ENCODE measurements at regions not wholly inside any gene's neighbourhood (a gene's known extent, or its start where the extent isn't known, plus 50 kb on each side); places are given as distances from the start of the nearest gene placed in this dataset.

DNA sequence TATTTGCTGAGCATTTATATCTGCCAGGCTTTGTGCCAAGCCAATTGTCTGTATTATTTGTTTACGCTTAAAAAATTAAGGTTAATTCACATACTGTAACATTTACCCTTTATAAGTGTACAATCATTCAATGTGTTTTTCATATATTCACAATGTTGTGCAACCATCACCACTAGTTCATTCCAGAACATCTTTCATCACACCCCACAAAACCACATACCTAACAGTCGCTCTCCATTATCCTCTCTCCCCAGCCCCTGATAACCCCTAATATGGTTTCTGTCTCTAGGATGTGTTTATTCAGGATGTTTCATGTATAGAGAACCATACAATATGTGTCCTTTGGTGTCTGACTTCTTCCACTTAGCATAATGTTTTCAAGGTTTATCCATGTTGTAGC lies 234.1 kb downstream of the INSIG2 start:
- Histone ChIP-seq H3K4me3 (ENCODE audit: low read depth, low read length) (no peak overlapping the region), H3K27me3 (no peaks in the 10 kb centered on the region), H3K36me3 (no peaks in the 10 kb centered on the region), H3K9me3 (no peaks in the 10 kb centered on the region), H3K4me1 (no peaks in the 10 kb centered on the region)
- no peak for DNase-seq
- TF ChIP-seq, protein P1, sequence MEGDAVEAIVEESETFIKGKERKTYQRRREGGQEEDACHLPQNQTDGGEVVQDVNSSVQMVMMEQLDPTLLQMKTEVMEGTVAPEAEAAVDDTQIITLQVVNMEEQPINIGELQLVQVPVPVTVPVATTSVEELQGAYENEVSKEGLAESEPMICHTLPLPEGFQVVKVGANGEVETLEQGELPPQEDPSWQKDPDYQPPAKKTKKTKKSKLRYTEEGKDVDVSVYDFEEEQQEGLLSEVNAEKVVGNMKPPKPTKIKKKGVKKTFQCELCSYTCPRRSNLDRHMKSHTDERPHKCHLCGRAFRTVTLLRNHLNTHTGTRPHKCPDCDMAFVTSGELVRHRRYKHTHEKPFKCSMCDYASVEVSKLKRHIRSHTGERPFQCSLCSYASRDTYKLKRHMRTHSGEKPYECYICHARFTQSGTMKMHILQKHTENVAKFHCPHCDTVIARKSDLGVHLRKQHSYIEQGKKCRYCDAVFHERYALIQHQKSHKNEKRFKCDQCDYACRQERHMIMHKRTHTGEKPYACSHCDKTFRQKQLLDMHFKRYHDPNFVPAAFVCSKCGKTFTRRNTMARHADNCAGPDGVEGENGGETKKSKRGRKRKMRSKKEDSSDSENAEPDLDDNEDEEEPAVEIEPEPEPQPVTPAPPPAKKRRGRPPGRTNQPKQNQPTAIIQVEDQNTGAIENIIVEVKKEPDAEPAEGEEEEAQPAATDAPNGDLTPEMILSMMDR (IDR thresholded peaks at IDR 0.05; ENCODE audit: low read depth, low read length), result no peak

DNA sequence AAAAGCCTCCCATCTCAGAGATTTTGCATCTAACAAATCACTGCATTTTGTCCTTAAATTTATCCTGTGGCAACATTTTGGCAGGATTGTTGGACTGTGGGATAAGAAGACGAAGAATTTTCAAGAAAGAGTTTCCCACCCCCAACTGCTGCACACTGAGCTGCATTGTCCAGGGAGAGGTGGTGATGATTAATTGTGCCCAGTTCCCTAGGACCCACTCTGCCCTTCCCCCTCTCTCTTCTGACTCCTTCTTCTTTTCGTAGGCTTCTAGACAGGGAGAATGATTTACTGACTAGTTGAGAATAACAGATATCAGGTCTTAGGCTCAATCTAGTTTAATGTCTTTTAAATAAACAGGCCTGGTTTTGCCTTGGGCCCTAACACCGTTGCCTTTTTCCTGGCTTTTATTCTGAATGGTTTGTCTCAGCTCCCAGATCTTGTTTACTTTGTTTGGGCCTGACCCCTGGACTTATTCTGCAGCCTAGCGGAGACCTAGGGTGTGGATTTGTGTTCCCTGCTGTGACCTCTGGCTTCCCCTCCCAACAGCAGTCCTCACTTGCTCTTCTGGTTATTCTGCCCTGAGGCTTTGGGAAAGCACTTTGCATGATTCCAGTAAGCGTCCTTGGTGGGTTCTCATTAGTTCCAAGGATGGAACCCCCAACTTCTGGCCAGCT lies 233.3 kb downstream of the INSIG2 start:
- H3K4me3 ChIP-seq (ENCODE audit: low read depth, low read length), result no peak overlapping the region
- DNase-seq, result no peak
- no peaks in the 10 kb centered on the region for H3K36me3 ChIP-seq
- TF ChIP-seq, protein P1 (IDR thresholded peaks at IDR 0.05; ENCODE audit: low read depth, low read length), result no peak
- H3K27me3 ChIP-seq, result no peaks in the 10 kb centered on the region
- H3K9me3 ChIP-seq, result no peaks in the 10 kb centered on the region
- no peaks in the 10 kb centered on the region for H3K4me1 ChIP-seq

DNA sequence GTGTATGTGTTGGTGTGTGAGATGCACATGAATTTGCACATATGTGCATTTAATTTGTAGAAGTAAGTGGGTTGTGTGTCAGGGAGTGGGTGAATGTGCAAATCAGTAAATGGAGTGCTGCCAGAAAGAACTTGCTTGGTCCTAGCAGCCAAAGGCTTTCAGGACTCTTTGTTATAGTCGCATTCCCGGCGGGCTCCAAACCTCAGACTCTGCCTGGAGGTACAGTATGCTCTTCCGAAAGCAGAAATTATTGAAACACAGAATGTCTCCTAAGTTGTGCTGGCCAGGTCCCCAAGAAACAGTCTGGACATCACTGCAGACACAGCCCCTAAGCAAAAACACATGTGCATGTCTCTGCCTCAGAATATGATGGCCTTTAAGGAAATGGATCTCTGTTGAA lies 232.4 kb downstream of the INSIG2 start:
- Histone ChIP-seq H3K9me3 (no peaks in the 10 kb centered on the region), H3K36me3 (no peaks in the 10 kb centered on the region), H3K27me3 (no peaks in the 10 kb centered on the region), H3K4me3 (ENCODE audit: low read depth, low read length) (no peak overlapping the region), H3K4me1 (no peaks in the 10 kb centered on the region)
- TF ChIP-seq, protein P1 (IDR thresholded peaks at IDR 0.05; ENCODE audit: low read depth, low read length), result no peak
- DNase-seq, result no peak

DNA sequence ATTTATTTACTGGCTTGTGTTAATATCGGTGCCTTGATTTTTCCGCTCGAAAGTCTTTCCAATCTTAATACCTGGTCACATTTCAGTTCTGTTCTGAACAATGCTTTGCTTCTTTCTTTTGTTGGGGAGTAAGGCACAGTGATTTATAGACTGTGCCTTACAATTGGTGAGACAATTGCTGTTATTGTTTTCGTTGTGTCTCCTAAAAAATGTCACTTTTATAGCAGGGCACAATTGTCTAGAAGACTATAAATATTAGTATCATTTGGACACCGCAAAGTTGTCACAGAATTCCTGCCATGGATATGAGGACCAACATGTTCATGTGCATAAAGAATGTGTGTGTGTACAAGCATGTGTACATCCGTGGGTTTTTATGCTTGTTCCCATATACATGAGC lies 231.9 kb downstream of the INSIG2 start:
- Histone ChIP-seq H3K36me3 (no peaks in the 10 kb centered on the region), H3K27me3 (no peaks in the 10 kb centered on the region), H3K4me1 (no peaks in the 10 kb centered on the region), H3K9me3 (no peaks in the 10 kb centered on the region), H3K4me3 (ENCODE audit: low read depth, low read length) (no peak overlapping the region)
- TF ChIP-seq, protein P1 (IDR thresholded peaks at IDR 0.05; ENCODE audit: low read depth, low read length), result no peak
- DNase-seq, result no peak

DNA sequence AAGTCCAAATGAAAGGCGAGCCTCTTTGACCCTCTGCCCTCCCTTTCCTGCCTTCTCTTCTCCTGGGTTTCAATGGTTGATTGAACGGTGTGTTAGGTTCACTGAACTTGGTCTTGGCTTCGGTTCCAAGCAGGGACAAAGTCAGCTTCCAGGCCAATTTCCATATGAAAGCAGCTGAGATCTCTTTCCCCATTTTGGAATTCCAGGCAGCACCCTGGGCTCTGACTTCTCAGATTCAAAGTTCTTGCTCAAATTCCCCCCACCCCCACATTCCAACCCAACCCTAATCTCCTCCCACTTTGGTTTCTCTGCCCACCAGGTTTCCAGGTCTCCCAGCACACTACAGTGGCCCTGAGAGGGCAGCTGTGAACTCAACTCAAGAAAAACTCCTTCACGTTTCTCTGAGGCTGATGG lies 231.0 kb downstream of the INSIG2 start:
- no peaks in the 10 kb centered on the region for H3K36me3 ChIP-seq
- no peak overlapping the region for H3K4me3 ChIP-seq (ENCODE audit: low read depth, low read length)
- no peaks in the 10 kb centered on the region for H3K27me3 ChIP-seq
- no peaks in the 10 kb centered on the region for H3K4me1 ChIP-seq
- no peaks in the 10 kb centered on the region for H3K9me3 ChIP-seq
- no peak for DNase-seq
- TF ChIP-seq, protein P1 (IDR thresholded peaks at IDR 0.05; ENCODE audit: low read depth, low read length), result no peak

DNA sequence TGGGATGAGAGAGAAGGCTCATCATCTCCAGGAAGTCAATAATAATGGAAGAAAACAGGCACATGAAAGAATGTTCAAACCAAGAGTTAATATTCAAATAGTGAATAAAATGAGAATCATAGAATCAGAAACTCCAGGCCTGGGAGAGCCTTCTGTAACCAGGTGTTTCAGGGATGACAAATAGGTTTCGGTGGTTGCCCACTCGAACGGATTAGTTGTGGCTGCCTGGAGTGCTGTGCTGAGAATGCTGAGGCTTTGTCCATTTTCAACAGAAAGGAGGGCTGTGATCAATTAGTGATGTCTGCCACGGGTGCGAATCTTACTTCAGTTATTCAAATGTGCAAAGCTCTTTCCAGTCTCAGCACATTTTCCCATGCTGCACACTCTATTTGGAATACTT lies 227.3 kb downstream of the INSIG2 start:
- TF ChIP-seq, protein P1 (IDR thresholded peaks at IDR 0.05; ENCODE audit: low read depth, low read length), result no peak
- no peaks in the 10 kb centered on the region for H3K27me3 ChIP-seq
- no peaks in the 10 kb centered on the region for H3K4me1 ChIP-seq
- no peak overlapping the region for H3K4me3 ChIP-seq (ENCODE audit: low read depth, low read length)
- no peaks in the 10 kb centered on the region for H3K36me3 ChIP-seq
- H3K9me3 ChIP-seq, result no peaks in the 10 kb centered on the region
- DNase-seq, result no peak

Measured in BE2C (cell line).